ENCODE measurements at regions not wholly inside any gene's neighbourhood (a gene's known extent, or its start where the extent isn't known, plus 50 kb on each side); places are given as distances from the start of the nearest gene placed in this dataset.

GRCh38 chr2:144083211-144083610 is 436.7 kb downstream of the ZEB2 start:
- H3K27ac ChIP-seq: no peak overlapping the region
- no peak for TF ChIP-seq ZFX (IDR thresholded peaks at IDR 0.05)
- TF ChIP-seq CTCF (conservative IDR thresholded peaks at IDR 0.05): no peak

GRCh38 chr2:144082777-144083176 is 437.1 kb downstream of the ZEB2 start:
- TF ChIP-seq CTCF (conservative IDR thresholded peaks at IDR 0.05): no peak
- no peak for TF ChIP-seq ZFX (IDR thresholded peaks at IDR 0.05)
- no peak overlapping the region for H3K27ac ChIP-seq

- no peak for TF ChIP-seq ZFX (IDR thresholded peaks at IDR 0.05)
- no peak for TF ChIP-seq CTCF (conservative IDR thresholded peaks at IDR 0.05)
- H3K27ac ChIP-seq: no peak overlapping the region
These were observed 437.6 kb downstream of the ZEB2 start for GRCh38 chr2:144082327-144082726.

- TF ChIP-seq ZFX (IDR thresholded peaks at IDR 0.05): no peak
- no peak for TF ChIP-seq CTCF (conservative IDR thresholded peaks at IDR 0.05)
- no peak overlapping the region for H3K27ac ChIP-seq
These were observed 438.6 kb downstream of the ZEB2 start for GRCh38 chr2:144081272-144081671.

- TF ChIP-seq CTCF (conservative IDR thresholded peaks at IDR 0.05) (no peak), ZFX (IDR thresholded peaks at IDR 0.05) (no peak)
- H3K27ac ChIP-seq: no peak overlapping the region
These were observed 440.1 kb downstream of the ZEB2 start for GRCh38 chr2:144079803-144080202.

- TF ChIP-seq ZFX (IDR thresholded peaks at IDR 0.05): no peak
- TF ChIP-seq CTCF (conservative IDR thresholded peaks at IDR 0.05): no peak
- no peak overlapping the region for H3K27ac ChIP-seq
These were observed 440.9 kb downstream of the ZEB2 start for GRCh38 chr2:144078802-144079724.

GRCh38 chr2:144078106-144078505 is 441.8 kb downstream of the ZEB2 start:
- TF ChIP-seq ZFX (IDR thresholded peaks at IDR 0.05) (no peak), CTCF (conservative IDR thresholded peaks at IDR 0.05) (no peak)
- H3K27ac ChIP-seq: no peak overlapping the region

All from C4-2B (cell line).